ENCODE measurements at regions not wholly inside any gene's neighbourhood (a gene's known extent, or its start where the extent isn't known, plus 50 kb on each side); places are given as distances from the start of the nearest gene placed in this dataset.

DNA sequence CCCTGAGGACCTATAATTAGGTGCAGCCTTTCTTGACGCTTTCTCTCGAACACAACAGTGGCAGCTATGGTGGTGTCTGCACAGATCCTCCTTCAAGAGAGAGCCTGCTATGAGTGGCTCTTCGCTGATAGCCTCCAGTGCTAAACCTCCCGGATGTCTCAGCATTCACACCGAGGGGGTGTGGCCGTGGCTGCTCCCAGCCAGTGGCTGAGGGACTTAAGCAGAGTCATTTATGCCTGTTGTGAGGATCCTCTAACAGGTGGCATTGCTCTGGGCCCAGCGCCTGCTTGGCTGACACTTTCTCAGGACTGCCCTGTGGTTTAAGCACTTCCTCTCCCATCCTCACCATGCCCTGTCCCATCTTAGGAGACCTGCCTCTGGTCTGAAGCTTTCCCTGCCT lies 592.0 kb upstream of the LRRTM1 start:
- no peak for DNase-seq

DNA sequence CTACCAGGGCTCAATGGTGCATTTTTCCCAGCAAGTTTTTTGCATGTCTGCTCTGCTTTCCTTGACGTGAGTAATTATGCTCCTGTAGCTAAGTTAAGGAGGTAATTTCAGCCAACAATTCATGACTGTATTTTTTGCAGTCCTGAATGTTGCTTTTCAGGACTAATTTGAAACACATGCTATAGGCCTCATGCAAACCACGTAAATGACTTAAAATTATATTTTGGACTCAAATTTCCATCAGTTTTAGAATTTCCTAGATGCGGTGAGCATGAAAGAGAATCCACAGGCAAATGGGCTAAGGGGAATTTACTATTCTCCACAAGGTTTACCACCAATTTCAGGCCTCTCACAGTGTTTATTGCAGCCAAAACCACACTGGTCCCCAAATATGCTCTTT lies 589.9 kb upstream of the LRRTM1 start:
- DNase-seq = no peak

DNA sequence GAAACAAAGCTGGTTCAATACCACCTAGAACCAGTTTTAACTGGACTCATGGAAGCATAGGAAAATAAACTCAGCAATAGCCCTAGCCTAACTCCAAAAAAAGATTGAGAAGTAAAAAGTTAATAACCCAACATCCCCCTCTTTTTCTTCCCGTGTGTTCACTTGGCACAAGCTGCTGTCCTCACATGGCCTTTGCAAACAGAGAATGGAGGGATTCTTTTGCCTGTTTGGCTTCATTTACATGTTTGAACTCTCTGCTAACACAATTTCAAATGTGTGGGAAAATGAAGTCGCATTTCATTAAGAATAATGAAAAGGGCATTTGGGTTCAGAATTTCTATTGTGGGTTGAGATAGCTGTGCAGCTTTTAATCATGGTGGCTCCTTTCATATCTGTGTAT lies 589.2 kb upstream of the LRRTM1 start:
- DNase-seq = no peak

DNA sequence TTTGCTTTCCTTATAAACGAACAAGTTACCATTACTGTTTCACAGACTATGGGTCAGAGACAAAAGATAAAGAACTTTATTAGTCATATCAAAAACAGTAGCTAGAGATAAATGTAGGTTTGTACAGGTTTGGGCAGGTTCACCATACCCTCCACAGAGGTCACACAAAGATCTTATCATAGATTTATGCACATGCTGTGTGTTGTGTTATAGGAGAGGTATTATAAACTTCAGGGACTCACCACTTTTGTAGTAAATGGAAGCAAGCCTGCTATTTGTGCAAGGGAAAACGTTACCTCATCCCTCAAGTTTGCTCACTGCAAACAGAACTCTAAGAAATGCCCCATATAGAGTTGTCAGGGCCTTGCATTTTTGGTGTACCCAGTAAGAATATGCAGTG lies 584.5 kb upstream of the LRRTM1 start:
- no peak for DNase-seq

DNA sequence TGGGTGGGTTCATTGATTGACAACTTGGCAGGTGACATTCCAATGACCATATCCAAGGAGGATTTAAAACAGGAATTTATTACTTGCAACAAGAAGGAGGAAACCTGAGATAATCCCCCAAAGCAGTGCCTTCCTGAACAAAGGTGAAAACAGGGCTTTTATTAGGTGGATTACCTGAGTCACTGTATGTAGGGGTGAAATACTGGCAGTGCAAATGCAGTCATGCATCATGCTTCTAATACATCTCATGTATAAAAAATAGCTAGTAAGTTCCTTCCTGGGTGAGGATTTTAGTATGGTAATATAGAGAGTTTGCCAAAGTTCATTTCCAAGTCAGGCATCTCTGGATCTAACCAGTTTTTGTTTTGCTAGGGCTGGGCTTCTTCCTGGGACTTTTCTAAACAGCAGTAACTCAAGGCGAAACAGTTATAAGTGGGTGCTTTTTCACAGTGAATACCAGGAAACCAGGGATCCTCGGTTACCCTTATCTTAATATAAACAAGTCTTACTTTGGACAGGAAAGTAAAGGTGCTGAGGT lies 583.4 kb upstream of the LRRTM1 start:
- no peak for DNase-seq

DNA sequence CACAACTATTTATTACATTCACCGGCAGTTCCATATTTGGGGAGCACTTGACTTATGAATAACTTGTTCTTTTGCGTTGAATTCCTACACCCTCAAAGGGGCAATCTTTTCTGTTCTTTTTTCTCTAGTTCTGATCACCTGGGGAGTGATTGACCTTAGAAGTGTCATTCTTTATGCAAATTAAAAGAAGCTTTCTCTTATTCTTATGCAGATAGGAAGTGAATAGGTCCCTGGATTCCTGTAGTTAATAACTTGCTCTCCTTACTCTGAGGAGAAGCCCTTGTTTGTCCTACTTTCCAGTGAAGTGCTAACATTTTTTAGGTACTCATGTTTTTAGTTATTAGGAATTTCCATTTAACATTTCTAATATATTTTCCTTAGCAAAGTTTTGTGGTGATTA lies 569.8 kb upstream of the LRRTM1 start:
- DNase-seq = no peak

DNA sequence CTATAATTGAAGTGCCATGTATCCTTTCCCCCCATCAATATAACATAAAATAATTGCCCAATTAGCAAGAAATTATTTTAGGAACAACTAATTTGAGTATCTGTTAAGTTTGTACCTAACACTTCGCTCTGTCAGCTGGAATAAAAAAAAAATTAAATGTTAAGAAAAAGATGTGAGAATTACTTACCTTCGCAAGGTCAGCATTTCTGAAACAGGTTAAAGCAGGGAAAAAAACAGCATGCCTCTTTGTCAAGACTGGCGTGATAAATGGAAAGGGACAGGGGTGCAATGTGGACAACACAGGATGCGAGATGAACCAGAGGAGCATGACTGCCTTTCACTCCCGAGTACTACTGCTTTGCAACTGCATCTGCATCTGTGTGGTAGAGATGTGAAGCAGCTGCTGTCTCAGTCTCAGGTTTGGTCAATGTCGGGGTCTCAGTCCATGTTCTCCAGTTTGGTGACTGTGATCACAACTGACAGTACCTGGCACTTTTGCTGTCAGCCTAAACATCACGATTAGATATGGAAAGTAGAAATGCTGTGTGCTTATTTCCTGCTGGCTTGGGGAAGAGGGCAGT lies 565.4 kb upstream of the LRRTM1 start:
- DNase-seq = no peak

DNA sequence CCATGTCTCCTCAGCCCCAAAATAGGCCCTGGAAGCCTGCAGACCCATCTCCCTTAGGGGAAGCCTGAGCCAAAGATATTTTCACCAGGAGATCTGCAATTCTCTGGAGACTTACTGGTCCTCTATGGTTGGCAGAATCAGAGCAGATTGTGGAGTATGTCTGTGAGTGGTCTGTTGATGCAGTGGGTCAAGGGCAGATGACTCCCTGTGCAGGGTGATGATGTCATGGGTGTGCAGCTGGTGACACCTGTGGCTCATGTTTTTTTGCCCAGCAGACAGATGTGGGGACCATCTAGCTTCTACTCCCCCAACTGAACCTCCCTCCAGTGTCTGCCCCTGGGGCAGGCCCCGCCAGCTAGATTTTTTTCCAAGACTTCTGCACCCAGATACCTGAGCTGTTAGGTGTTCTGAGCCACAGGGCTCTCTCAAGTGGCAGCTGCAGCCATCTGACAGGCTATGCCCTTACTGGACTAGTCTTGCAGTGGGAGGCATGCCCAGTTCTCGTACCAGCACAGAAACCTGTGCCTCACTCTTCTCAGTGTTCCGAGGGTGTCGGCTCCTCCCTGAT lies 558.7 kb upstream of the LRRTM1 start:
- DNase-seq = no peak

DNA sequence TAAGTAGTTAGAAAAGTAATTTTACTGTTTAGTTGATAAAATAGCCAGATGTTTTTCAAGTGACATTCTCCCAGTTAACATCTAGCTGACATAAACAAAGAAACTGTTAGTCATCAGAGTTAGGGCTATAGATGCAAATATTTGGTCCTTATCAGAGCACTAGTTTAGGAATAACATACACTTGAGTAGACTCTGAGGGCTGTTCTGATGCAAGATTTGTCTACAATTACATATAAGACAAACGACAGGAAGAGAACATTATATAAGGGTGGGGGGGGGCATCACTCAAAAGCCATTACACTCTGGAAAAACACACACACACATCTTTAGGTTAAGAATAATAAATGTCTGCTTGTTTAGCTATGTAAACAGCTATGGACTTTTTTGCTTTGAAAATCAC lies 554.4 kb upstream of the LRRTM1 start:
- DNase-seq = peak; percentile 12

DNA sequence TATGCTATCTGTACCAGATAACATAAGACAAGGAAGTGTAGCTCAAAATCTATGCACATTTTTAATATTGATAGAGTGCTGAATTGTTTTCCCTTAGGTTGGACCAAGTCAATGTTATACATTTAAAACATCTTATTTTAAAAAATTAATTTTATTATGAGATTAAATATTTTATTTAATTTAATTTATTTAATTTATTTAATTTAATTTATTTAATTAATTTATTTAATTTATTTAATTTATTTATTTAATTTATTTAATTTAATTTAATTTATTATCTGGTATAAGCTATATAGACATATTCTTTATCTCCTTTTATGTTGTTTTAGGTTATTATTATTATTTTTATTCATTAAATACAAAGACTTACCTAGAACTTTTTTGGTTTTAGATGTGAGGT lies 551.7 kb upstream of the LRRTM1 start:
- DNase-seq = no peak

DNA sequence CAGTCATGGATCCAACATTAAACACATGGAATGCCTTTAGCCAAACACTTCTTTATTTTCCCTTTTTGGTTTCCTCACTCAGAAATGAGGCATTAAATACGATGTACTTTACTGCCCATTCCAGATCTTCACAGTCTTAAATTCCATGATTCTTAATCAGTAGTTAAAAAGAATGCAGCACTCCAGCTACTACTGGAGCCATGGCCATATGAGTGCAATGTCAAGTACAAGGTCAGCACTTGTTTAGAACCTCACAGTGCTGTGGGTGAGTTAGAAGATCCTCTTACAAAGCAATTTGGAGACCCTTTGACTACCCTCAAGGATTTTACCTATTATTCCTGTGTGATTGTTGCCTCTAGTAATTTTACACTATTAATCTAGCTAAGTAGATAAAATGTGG lies 550.3 kb upstream of the LRRTM1 start:
- no peak for DNase-seq

DNA sequence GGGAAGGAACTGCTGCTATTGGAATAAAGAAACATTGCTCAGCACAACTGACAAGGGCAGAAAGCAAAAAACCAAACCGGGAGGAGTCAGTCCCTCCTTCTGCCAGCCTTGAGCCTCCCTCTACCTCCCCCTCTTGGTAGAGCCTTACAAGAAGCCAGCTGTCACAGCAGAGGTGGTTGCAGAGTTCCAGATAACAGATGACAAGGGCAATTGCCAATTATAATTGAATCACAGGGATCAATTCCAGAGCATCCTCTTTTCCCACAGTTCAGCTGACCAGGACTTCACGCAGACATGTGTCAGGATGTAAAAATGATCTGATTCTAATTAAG lies 548.2 kb upstream of the LRRTM1 start:
- DNase-seq = no peak

DNA sequence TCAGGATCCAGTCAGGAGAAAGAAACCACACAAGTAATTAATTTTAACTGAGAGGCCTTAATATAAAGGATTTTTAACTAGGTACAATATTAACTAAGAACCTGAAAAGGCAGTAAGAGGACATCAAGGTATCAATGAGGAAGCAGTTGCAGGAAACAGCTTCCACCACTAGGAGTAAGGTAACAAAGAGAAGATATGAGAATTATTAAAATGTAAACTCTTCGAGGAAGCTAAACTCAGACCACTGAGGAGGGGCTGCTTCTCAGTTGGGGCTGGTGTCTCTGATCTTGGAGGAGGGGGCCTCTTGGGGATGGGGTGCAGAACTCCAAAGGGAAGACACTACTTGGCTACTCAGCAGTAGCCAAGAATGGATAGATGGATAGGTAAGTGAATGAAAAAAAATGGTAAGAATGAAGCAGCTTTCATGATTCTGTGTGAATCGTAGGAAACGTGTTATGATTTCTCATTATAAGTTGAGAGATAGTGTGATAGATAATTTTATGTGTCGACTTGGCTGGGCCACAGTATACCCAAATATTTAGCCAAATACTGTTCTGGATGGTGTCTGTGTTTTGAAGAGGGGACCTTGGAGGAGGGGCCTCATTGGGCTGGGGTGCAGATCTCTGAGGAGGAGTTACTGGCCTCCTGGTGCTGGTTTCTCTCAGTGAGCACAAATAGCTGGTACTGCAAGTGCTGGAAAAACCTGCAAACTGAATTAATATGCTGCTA lies 547.7 kb upstream of the LRRTM1 start:
- DNase-seq = no peak

DNA sequence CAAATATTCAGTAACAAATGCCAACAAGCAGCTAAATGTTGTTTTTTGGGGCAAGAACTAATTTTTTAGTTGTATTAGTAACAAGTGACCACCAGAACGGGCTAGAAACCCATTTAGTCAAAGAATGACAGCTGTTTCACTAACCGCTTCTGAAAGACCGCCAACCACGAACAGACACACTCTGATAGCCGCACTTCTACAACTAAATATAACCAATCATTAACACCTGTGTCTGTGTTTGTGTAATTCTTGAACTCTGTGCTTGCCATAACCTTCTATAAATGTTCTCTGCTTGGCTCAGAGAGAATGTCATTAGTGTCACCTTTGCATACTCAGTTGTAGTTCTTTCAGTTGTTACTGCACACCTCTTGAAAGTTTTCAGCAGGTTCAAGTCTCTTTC lies 526.3 kb upstream of the LRRTM1 start:
- no peak for DNase-seq

DNA sequence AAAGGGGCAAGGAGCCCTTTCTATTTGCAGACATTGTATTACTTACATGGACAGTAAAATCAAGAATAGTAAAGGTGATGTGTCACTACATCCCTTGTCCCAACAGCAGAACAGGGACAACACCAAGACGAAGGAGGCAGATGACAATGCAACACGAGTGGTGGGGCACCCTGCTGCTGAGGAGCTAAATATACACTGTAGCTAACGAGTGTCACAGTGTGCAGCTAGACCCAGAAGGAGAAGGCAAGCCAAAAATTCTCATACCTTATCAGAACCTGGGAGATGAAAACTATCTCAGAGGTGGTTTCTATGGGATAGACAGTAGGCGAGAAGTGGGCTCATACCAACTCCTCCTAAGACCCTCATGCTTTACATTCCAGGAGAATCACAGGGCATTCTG lies 518.4 kb upstream of the LRRTM1 start:
- DNase-seq = no peak

DNA sequence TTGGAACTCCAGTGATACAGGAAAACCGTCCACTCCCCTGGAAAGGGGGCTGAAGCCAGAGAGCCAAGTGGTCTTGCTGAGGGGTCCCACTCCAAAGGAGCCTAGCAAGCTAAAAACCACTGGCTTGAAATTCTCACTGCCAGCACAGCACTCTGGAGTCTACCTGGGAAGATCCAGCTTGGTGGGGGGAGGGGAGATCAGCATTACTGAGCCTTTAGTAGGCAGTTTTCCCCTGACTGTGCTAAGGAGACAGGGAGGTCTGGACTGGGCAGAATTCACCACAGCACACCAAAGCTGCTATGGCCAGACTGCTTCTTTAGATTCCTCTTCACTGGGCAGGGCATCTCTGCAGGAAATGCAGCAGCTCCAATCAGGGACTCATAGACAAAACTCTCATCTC lies 510.7 kb upstream of the LRRTM1 start:
- no peak for DNase-seq

DNA sequence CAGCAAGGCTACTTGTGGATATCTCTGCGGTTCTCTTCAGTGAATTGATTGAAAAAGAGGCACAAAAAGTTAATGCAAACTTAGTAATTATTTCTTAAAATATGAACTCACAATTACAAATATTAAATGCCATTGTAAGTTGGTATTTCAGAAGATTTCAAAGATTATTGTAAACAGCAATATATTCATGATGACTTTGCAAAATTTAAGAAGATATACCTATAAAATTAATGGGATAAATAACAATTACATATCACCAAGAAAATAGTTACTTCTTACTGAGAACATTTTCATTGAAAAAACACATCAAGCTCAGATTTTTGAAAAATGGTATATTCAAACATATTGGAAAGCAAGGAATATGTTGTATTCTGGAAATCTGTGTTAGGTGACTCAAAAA lies 482.0 kb upstream of the LRRTM1 start:
- no peak for DNase-seq

DNA sequence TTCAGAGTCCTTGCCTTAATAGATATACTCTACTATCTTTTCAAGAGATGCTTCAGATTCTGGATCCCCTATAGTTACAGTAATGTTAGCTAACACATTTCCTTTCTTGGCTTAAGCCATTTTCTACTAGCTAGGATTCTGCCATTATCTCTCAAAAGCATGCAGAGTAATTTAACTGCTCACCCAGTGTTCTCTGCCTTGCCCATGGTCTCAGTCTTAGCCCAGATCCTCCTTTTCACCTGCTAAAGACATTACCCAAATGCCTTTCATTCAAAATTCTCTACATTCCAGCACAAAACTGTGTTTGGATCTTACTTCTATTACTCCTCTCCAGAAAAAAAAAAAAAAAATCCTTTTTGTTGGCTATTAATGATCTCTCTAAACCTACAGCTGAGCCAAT lies 474.2 kb upstream of the LRRTM1 start:
- DNase-seq = no peak

DNA sequence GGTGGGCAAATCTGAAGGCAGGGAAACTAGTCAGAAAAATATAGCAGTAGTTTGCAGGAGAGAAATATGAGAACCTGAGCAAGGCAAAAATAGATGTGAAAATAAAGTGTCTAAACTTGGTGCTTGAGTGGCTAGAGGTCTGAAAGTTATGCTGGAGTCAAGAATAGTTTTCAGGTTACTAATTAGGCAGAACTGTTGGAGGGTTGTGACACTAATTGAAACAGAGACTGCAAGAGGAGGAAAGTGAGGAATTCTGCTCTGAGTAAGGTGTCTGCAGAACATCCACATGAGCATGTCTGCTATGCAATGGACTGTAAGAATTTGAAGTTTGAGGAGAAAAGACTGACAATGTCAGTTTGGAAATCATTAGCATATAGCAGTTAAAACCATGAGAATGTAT lies 444.0 kb upstream of the LRRTM1 start:
- DNase-seq = no peak

DNA sequence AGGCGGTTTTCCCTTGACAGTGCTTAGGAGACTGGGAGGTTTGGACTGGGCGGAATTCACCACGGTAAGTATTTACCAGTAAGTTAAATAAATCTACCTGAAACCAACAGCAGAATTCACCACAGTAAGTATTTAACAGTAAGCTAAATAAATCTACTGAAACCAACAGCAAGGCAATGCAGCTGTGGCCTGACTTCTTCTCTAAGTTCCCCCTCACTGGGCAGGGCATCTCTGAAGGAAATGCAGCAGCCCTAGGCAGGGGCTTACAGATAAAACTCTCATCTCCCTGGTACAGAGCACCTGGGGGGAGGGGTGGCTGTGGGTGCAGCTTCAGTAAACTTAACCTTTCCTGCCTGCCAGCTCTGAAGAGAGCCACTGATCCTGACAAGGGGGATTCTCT lies 432.5 kb upstream of the LRRTM1 start:
- DNase-seq = no peak

DNA sequence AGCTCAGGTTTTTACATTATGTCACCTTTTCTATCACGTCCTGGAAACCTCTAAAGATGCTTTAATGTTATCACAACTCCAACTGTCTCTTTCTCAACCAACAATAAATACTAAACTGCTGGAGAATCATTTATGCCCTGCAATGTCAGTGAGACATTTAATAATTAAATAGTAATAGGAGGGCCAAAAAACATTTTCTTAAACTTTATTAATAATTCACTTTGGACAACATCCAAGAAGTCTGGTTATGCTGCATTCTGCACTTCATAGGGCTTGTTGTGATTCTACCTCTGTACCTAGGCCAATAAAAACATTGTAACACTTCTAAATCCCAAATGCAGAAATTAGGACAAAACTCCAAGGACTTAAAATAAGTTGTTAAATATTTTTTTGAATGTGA lies 420.4 kb upstream of the LRRTM1 start:
- DNase-seq = no peak

DNA sequence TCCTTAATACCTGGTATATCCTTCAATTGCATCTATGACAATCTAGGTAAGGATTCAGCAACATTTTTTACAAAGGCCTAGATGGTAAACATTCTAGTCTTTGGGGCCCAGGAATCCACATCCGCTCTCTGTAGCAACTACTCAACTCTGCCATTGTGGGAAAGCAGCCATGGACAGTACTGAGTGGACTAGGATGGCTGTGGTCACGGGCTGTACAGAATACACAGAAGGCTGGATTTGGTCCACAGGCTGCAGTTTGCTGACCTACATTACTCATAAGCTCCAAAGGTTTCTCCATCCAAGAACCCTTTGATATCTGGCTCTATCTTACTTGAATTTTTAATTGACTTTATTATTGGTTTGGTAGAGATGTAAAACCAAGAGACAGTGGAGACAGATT lies 418.3 kb upstream of the LRRTM1 start:
- no peak for DNase-seq

DNA sequence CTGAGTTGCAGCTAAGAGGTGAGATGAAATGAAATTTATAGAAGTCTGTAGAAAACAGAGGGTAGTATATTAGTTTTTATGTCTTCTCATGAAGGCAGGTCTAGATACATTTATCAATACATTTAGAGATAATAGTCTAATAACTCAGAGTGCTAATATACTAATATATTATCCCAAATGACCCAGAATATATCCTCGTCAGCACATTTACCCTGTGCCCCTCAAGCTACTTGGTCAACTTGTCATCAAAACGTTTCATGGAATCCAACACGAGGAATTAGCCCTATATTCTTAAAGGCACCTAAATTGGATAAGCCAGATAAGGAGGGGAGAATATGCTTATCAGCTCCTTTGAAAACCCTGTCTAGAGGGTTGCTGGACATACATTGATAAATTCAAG lies 415.1 kb upstream of the LRRTM1 start:
- no peak for DNase-seq

DNA sequence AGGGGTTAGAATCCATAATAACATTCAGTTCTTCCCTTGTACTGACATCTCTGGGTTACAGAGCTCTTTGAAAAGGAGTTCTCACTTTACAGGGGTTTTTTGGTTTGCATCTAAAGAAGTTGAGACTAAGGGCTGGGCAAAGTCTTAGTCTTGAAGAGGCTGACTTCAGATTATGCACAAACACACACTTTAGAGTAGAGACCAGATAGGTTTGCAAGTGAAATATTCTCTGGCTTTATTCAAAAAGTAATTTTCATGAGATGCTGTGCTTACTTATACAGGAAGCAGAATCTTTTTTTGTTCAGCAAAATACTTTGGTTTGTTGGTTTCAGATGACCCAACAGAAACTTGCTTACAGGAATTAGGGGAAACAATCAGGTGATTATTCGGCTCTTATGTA lies 410.9 kb upstream of the LRRTM1 start:
- no peak for DNase-seq

DNA sequence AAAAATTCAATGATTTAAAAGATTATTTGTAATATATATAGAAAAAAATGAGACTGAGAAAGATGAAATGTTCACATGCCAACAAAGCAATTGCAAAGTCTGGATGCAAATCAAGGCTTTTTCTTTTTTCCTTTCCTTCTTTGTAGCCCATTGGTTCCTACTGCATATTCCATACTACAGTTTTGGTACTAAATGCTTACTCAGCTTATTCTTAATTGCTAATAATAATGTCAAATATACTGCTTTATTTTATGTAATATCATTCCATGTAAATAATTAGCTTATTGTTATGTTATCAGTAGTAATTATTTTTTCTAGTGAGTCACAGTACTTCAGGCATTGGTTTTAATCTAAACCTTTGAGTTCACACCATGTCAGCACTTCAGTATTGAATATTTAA lies 407.4 kb upstream of the LRRTM1 start:
- no peak for DNase-seq

Measured in fibroblast of skin of scalp (primary cell).